C4-2B (cell line): ENCODE measurements at regions not wholly inside any gene's neighbourhood (a gene's known extent, or its start where the extent isn't known, plus 50 kb on each side); places are given as distances from the start of the nearest gene placed in this dataset.
A peak's percentile ranks its signal among the peaks of the same experiment; 100 is the strongest.

Experiments
- CTCF ChIP-seq: fragments of 450-650 bp; conservative IDR thresholded peaks from 2 replicates; pipeline ENCODE4 v1.5.1; 2017; ENCODE audit warnings: mild to moderate bottlenecking
- ZFX ChIP-seq: fragments of 450-650 bp; IDR thresholded peaks from 2 replicates; pipeline ENCODE4 v1.6.1; 2017

GRCh38 chr9:2255128-2255527 is 240.0 kb downstream of the SMARCA2 start:
- peak; percentile 17 for TF ChIP-seq CTCF
- no peak for TF ChIP-seq ZFX
